SK-N-SH (cell line): ENCODE measurements at regions not wholly inside any gene's neighbourhood (a gene's known extent, or its start where the extent isn't known, plus 50 kb on each side); places are given as distances from the start of the nearest gene placed in this dataset.

Experiments used
- CTCF ChIA-PET: fragments of 300-600, 350-600 bp; formaldehyde crosslinking; extraction: SDS; loops from one replicate; lab custom pipeline; 2021; lab: Yijun Ruan, JAX
- POLR2A ChIA-PET: fragments of 350-600 bp; sonication (Branson Sonifier 250); formaldehyde crosslinking; extraction: SDS; loops from one replicate; lab custom pipeline; 2020; ENCODE audit warnings: antibody characterized with exemption, inconsistent platforms; lab: Yijun Ruan, JAX
- DNase-seq: peaks from one replicate; pipeline ENCODE4 v3.0.0; 2012
- H2AFZ ChIP-seq: fragments of 200-600 bp; sonication (generic); 2 replicates; pipeline ENCODE4 v1.8.1; 2016; ENCODE audit warnings: antibody characterized with exemption, mild to moderate bottlenecking, low read depth
- H3F3A ChIP-seq: fragments of 200-600 bp; sonication (generic); replicated peaks from 2 replicates; pipeline ENCODE3; 2016; ENCODE audit warnings: antibody characterized with exemption, mild to moderate bottlenecking; ENCODE audit not compliant: insufficient read depth
- H3K27ac ChIP-seq, 2 experiments: fragments of 200-500 bp in 1 of 2; fragments of 200-600 bp in 1 of 2; sonication (Bioruptor generic) in 1 of 2; sonication (generic), shearing (Covaris generic) in 1 of 2; 2 replicates each; pipeline versions ENCODE4 v1.5.1 to v1.6.1; 2014 to 2016; ENCODE audit warnings: low read depth in 2 of 2, inconsistent platforms in 1 of 2, low read length in 1 of 2, mild to moderate bottlenecking in 1 of 2, mixed read lengths in 1 of 2
- H3K27me3 ChIP-seq: fragments of 200-600 bp; sonication (generic), shearing (Covaris generic); 2 replicates; pipeline ENCODE4 v1.6.1; 2016; ENCODE audit warnings: mixed run types; ENCODE audit not compliant: insufficient read depth
- H3K36me3 ChIP-seq, 2 experiments: fragments of 200-500 bp in 1 of 2; fragments of 200-600 bp in 1 of 2; sonication (Bioruptor generic) in 1 of 2; sonication (generic) in 1 of 2; replicated peaks in 1 of 2; 2 replicates each; pipeline versions ENCODE3 to v1.5.1; 2014 to 2016; ENCODE audit warnings: low read length in 1 of 2, mild to moderate bottlenecking in 1 of 2; ENCODE audit not compliant: insufficient read depth in 2 of 2, control insufficient read depth in 1 of 2
- H3K4me1 ChIP-seq, 2 experiments: fragments of 200-500 bp in 1 of 2; fragments of 200-600 bp in 1 of 2; sonication (Bioruptor generic) in 1 of 2; sonication (generic), shearing (Covaris generic) in 1 of 2; 2 replicates each; pipeline versions ENCODE4 v1.5.1 to v1.6.1; 2014 to 2016; ENCODE audit warnings: low read depth in 1 of 2, low read length in 1 of 2, mixed run types in 1 of 2; ENCODE audit not compliant: insufficient read depth in 2 of 2, control insufficient read depth in 1 of 2
- H3K4me2 ChIP-seq: fragments of 200-600 bp; sonication (generic), shearing (Covaris generic); 2 replicates; pipeline ENCODE4 v1.6.1; 2017; ENCODE audit warnings: mixed run types
- H3K4me3 ChIP-seq, 2 experiments: fragments of 200-500 bp in 1 of 2; fragments of 200-600 bp in 1 of 2; sonication (Bioruptor generic) in 1 of 2; sonication (generic), shearing (Covaris generic) in 1 of 2; 2 replicates each; pipeline versions ENCODE4 v1.5.1 to v1.8.1; 2014 to 2016; ENCODE audit warnings: low read depth in 2 of 2, inconsistent platforms in 1 of 2, low read length in 1 of 2, mild to moderate bottlenecking in 1 of 2, mixed read lengths in 1 of 2, moderate library complexity in 1 of 2
- H3K79me2 ChIP-seq: fragments of 200-600 bp; sonication (generic); 2 replicates; pipeline ENCODE4 v1.8.1; 2017; ENCODE audit warnings: mild to moderate bottlenecking; ENCODE audit not compliant: insufficient read depth
- H3K9ac ChIP-seq: fragments of 200-600 bp; sonication (generic); 2 replicates; pipeline ENCODE4 v1.6.1; 2017; ENCODE audit warnings: mixed run types
- H3K9me2 ChIP-seq: fragments of 200-600 bp; sonication (generic); 2 replicates; pipeline ENCODE4 v1.6.1; 2017; ENCODE audit warnings: mixed run types
- H3K9me3 ChIP-seq: fragments of 200-600 bp; sonication (generic); 2 replicates; pipeline ENCODE4 v1.6.1; 2017; ENCODE audit warnings: mixed run types, mild to moderate bottlenecking, moderate library complexity
- H4K20me1 ChIP-seq: fragments of 200-600 bp; sonication (generic); 2 replicates; pipeline ENCODE4 v1.6.1; 2017; ENCODE audit warnings: mild to moderate bottlenecking, mixed run types; ENCODE audit not compliant: insufficient read depth
- ELF1 ChIP-seq: IDR thresholded peaks from 2 replicates; pipeline ENCODE4 v1.4.0; 2012
- GABPA ChIP-seq: IDR thresholded peaks from 2 replicates; pipeline ENCODE4 v1.4.0; 2012; ENCODE audit warnings: low read depth, mild to moderate bottlenecking
- GATA2 ChIP-seq: sonication (generic); formaldehyde crosslinking; IDR thresholded peaks from 2 replicates; pipeline ENCODE4 v1.5.0; 2020; ENCODE audit warnings: mild to moderate bottlenecking, missing genetic modification reagents
- REST ChIP-seq: IDR thresholded peaks from 2 replicates; pipeline ENCODE4 v1.6.1; 2012; ENCODE audit warnings: mild to moderate bottlenecking, low read depth, low read length, moderate library complexity
- RFX5 ChIP-seq: IDR thresholded peaks from 2 replicates; pipeline ENCODE4 v1.6.1; 2012; ENCODE audit warnings: mild to moderate bottlenecking, improper control_type of control experiment, low read length
- SIN3A ChIP-seq: IDR thresholded peaks from 2 replicates; pipeline ENCODE4 v1.6.1; 2012; ENCODE audit warnings: low read depth, mild to moderate bottlenecking, low read length, moderate library complexity, borderline replicate concordance
- TCF12 ChIP-seq: IDR thresholded peaks from 2 replicates; pipeline ENCODE4 v1.4.0; 2012
- YY1 ChIP-seq: IDR thresholded peaks from 2 replicates; pipeline ENCODE4 v1.4.0; 2012; ENCODE audit warnings: low read depth, mild to moderate bottlenecking
- ZBTB33 ChIP-seq: IDR thresholded peaks from 2 replicates; pipeline ENCODE4 v1.4.0; 2012; ENCODE audit warnings: low read depth, borderline replicate concordance
- WGBS: methylation state at CpG from one replicate; pipeline ENCODE4 v1.1.6; 2017; ENCODE audit warnings: low lambda C conversion rate; 5-methylcytosine and 5-hydroxymethylcytosine counted together
- TF ChIP-seq, protein P1 (sequence below): fragments of 150-350 bp; IDR thresholded peaks from 2 replicates; pipeline ENCODE4 v1.6.1; 2016; ENCODE audit warnings: mild to moderate bottlenecking, low read depth, low read length
- TF ChIP-seq, protein P2 (sequence below): IDR thresholded peaks from 2 replicates; pipeline ENCODE4 v1.4.0; 2012; ENCODE audit warnings: low read depth
- TF ChIP-seq, protein P3 (sequence below): IDR thresholded peaks from 2 replicates; pipeline ENCODE4 v1.4.0; 2012; ENCODE audit warnings: low read depth, borderline replicate concordance

DNA sequence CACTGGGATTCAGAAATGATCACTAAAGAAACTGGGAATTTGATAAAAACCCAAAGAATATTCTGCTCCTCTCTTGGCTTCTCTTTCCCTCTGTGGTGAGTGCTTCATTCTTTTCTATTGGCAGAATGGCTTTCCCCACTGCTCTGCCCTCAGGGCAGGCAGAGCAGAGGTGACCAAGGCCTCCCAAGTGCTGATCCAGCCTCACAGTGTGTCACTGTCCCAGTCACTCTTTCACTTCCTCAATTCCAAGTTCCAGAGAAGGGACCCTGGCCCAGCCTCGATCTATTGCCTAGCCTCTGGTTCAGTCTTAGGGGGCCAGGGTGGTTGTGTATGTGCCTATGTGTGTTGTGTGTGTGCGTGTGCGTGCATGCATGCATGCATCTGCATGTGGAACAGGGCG lies 180.6 kb upstream of the TMTC4 start:
- WGBS, result 58% methylated on average over 4 of the region's 4 CpGs
- no peak overlapping the region for H3K9ac ChIP-seq
- H3K36me3 ChIP-seq, result no peaks in the 10 kb centered on the region
- no peaks in the 10 kb centered on the region for H3K27me3 ChIP-seq
- POLR2A ChIA-PET, result no interaction called here
- TF ChIP-seq RFX5 (no peak), SIN3A (no peak), YY1 (no peak), ZBTB33 (no peak), GATA2 (no peak), GABPA (no peak), ELF1 (no peak), TCF12 (no peak), REST (no peak)
- TF ChIP-seq, protein P1, sequence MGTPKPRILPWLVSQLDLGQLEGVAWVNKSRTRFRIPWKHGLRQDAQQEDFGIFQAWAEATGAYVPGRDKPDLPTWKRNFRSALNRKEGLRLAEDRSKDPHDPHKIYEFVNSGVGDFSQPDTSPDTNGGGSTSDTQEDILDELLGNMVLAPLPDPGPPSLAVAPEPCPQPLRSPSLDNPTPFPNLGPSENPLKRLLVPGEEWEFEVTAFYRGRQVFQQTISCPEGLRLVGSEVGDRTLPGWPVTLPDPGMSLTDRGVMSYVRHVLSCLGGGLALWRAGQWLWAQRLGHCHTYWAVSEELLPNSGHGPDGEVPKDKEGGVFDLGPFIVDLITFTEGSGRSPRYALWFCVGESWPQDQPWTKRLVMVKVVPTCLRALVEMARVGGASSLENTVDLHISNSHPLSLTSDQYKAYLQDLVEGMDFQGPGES, result no peak
- TF ChIP-seq, protein P2, sequence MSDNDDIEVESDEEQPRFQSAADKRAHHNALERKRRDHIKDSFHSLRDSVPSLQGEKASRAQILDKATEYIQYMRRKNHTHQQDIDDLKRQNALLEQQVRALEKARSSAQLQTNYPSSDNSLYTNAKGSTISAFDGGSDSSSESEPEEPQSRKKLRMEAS, result no peak
- TF ChIP-seq, protein P3, sequence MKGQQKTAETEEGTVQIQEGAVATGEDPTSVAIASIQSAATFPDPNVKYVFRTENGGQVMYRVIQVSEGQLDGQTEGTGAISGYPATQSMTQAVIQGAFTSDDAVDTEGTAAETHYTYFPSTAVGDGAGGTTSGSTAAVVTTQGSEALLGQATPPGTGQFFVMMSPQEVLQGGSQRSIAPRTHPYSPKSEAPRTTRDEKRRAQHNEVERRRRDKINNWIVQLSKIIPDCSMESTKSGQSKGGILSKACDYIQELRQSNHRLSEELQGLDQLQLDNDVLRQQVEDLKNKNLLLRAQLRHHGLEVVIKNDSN, result no peak
- TF ChIP-seq, all 33 proteins: peak for 0
- Histone ChIP-seq H4K20me1 (no peaks in the 10 kb centered on the region), H2AFZ (no peak overlapping the region), H3K79me2 (no peaks in the 10 kb centered on the region), H3K9me3 (no peaks in the 10 kb centered on the region), H3K4me1 (no peaks in the 10 kb centered on the region), H3K9me2 (no peaks in the 10 kb centered on the region), H3K4me3 (no peak overlapping the region), H3K4me2 (no peak overlapping the region), H3K27ac (no peak overlapping the region), H3F3A (no peaks in the 10 kb centered on the region)
- CTCF ChIA-PET, result no interaction called here
- DNase-seq, result no peak
